HUES6 (cell line): ENCODE measurements at regions not wholly inside any gene's neighbourhood (a gene's known extent, or its start where the extent isn't known, plus 50 kb on each side); places are given as distances from the start of the nearest gene placed in this dataset.

Experiments used
- H3K27ac ChIP-seq: 2 replicates; pipeline ENCODE4 v1.7.0; 2013; ENCODE audit warnings: low read depth, mild to moderate bottlenecking, low read length, inconsistent platforms
- H3K27me3 ChIP-seq: 2 replicates; pipeline ENCODE4 v1.6.1; 2013; ENCODE audit warnings: low read length; ENCODE audit not compliant: control insufficient read depth, insufficient read depth
- H3K36me3 ChIP-seq: 2 replicates; pipeline ENCODE4 v1.6.1; 2013; ENCODE audit warnings: low read length; ENCODE audit not compliant: control insufficient read depth, insufficient read depth
- H3K4me1 ChIP-seq: 2 replicates; pipeline ENCODE4 v1.6.1; 2013; ENCODE audit warnings: low read length; ENCODE audit not compliant: control insufficient read depth, insufficient read depth
- H3K4me3 ChIP-seq: 2 replicates; pipeline ENCODE4 v1.5.1; 2013; ENCODE audit warnings: low read depth, low read length
- H3K9ac ChIP-seq: one replicate; pipeline ENCODE4 v1.6.1; 2013; ENCODE audit warnings: mild to moderate bottlenecking, low read length
- H3K9me3 ChIP-seq: 2 replicates; pipeline ENCODE4 v1.6.1; 2013; ENCODE audit warnings: low read depth, low read length; ENCODE audit not compliant: control insufficient read depth, insufficient read depth

- Histone ChIP-seq H3K36me3 (no peaks in the 10 kb centered on the region), H3K9me3 (no peaks in the 10 kb centered on the region), H3K27ac (no peak overlapping the region), H3K4me1 (peaks cover 9% of the 10 kb centered on the region), H3K9ac (no peak overlapping the region), H3K4me3 (no peak overlapping the region), H3K27me3 (no peaks in the 10 kb centered on the region)
Measured at GRCh38 chr11:92383430-92383829, 158.8 kb downstream of the FAT3 start.

- H3K9ac ChIP-seq, result no peak overlapping the region
- no peak overlapping the region for H3K27ac ChIP-seq
- no peaks in the 10 kb centered on the region for H3K9me3 ChIP-seq
- no peaks in the 10 kb centered on the region for H3K27me3 ChIP-seq
- H3K4me3 ChIP-seq, result no peak overlapping the region
- H3K4me1 ChIP-seq, result peaks cover 9% of the 10 kb centered on the region
- H3K36me3 ChIP-seq, result no peaks in the 10 kb centered on the region
Measured at GRCh38 chr11:92384358-92384757, 159.7 kb downstream of the FAT3 start.

GRCh38 chr11:92384802-92385201 lies 160.2 kb downstream of the FAT3 start:
- Histone ChIP-seq H3K27me3 (no peaks in the 10 kb centered on the region), H3K9me3 (no peaks in the 10 kb centered on the region), H3K4me1 (peaks cover 9% of the 10 kb centered on the region), H3K27ac (no peak overlapping the region), H3K36me3 (no peaks in the 10 kb centered on the region), H3K4me3 (no peak overlapping the region), H3K9ac (no peak overlapping the region)

- no peak overlapping the region for H3K27ac ChIP-seq
- no peaks in the 10 kb centered on the region for H3K9me3 ChIP-seq
- H3K36me3 ChIP-seq, result no peaks in the 10 kb centered on the region
- no peaks in the 10 kb centered on the region for H3K27me3 ChIP-seq
- H3K9ac ChIP-seq, result no peak overlapping the region
- no peak overlapping the region for H3K4me3 ChIP-seq
- peaks cover 9% of the 10 kb centered on the region for H3K4me1 ChIP-seq
Measured at GRCh38 chr11:92386577-92386976, 162.0 kb downstream of the FAT3 start.

GRCh38 chr11:92387859-92388258 lies 163.2 kb downstream of the FAT3 start:
- Histone ChIP-seq H3K27ac (no peak overlapping the region), H3K9me3 (no peaks in the 10 kb centered on the region), H3K4me3 (no peak overlapping the region), H3K4me1 (peaks cover 9% of the 10 kb centered on the region), H3K9ac (no peak overlapping the region), H3K27me3 (no peaks in the 10 kb centered on the region), H3K36me3 (no peaks in the 10 kb centered on the region)

- Histone ChIP-seq H3K4me3 (no peak overlapping the region), H3K4me1 (peaks cover 9% of the 10 kb centered on the region), H3K27ac (no peak overlapping the region), H3K27me3 (no peaks in the 10 kb centered on the region), H3K9ac (no peak overlapping the region), H3K36me3 (no peaks in the 10 kb centered on the region), H3K9me3 (no peaks in the 10 kb centered on the region)
Measured at GRCh38 chr11:92388380-92388779, 163.8 kb downstream of the FAT3 start.

- Histone ChIP-seq H3K27me3 (no peaks in the 10 kb centered on the region), H3K27ac (no peak overlapping the region), H3K9ac (no peak overlapping the region), H3K4me3 (no peak overlapping the region), H3K4me1 (no peaks in the 10 kb centered on the region), H3K36me3 (no peaks in the 10 kb centered on the region), H3K9me3 (no peaks in the 10 kb centered on the region)
Measured at GRCh38 chr11:92390783-92391182, 166.2 kb downstream of the FAT3 start.

- no peaks in the 10 kb centered on the region for H3K4me1 ChIP-seq
- no peaks in the 10 kb centered on the region for H3K27me3 ChIP-seq
- no peak overlapping the region for H3K4me3 ChIP-seq
- H3K9me3 ChIP-seq, result no peaks in the 10 kb centered on the region
- no peaks in the 10 kb centered on the region for H3K36me3 ChIP-seq
- H3K9ac ChIP-seq, result no peak overlapping the region
- no peak overlapping the region for H3K27ac ChIP-seq
Measured at GRCh38 chr11:92391364-92391763, 166.7 kb downstream of the FAT3 start.

- H3K9ac ChIP-seq, result no peak overlapping the region
- H3K36me3 ChIP-seq, result no peaks in the 10 kb centered on the region
Measured at GRCh38 chr11:92391808-92392207, 167.2 kb downstream of the FAT3 start.

GRCh38 chr11:92393218-92393617 lies 168.6 kb downstream of the FAT3 start:
- H3K36me3 ChIP-seq, result no peaks in the 10 kb centered on the region
- no peaks in the 10 kb centered on the region; the same call in 1 of the 2 replicates for H3K4me1 ChIP-seq
- no peaks in the 10 kb centered on the region for H3K27me3 ChIP-seq
- no peak overlapping the region for H3K4me3 ChIP-seq
- no peaks in the 10 kb centered on the region for H3K9me3 ChIP-seq
- H3K27ac ChIP-seq, result no peak overlapping the region
- H3K9ac ChIP-seq, result no peak overlapping the region

More at GRCh38 chr11:92391808-92392207, 167.2 kb downstream of the FAT3 start:
- Histone ChIP-seq H3K27ac (no peak overlapping the region), H3K27me3 (no peaks in the 10 kb centered on the region), H3K4me3 (no peak overlapping the region), H3K4me1 (no peaks in the 10 kb centered on the region), H3K9me3 (no peaks in the 10 kb centered on the region)

- Histone ChIP-seq H3K9ac (no peak overlapping the region), H3K9me3 (no peaks in the 10 kb centered on the region), H3K27ac (no peak overlapping the region), H3K4me1 (peaks cover under 1% of the 10 kb centered on the region; the same call in 1 of the 2 replicates), H3K27me3 (no peaks in the 10 kb centered on the region), H3K4me3 (no peak overlapping the region), H3K36me3 (no peaks in the 10 kb centered on the region)
Measured at GRCh38 chr11:92396133-92396532, 171.5 kb downstream of the FAT3 start.

- Histone ChIP-seq H3K4me1 (peaks cover 7% of the 10 kb centered on the region; the same call in 1 of the 2 replicates), H3K9me3 (no peaks in the 10 kb centered on the region), H3K36me3 (no peaks in the 10 kb centered on the region), H3K9ac (no peak overlapping the region), H3K27me3 (no peaks in the 10 kb centered on the region), H3K27ac (no peak overlapping the region), H3K4me3 (no peak overlapping the region)
Measured at GRCh38 chr11:92397221-92397755, 172.7 kb downstream of the FAT3 start.
